ENCODE measurements at regions not wholly inside any gene's neighbourhood (a gene's known extent, or its start where the extent isn't known, plus 50 kb on each side); places are given as distances from the start of the nearest gene placed in this dataset.
"Not testable (repeated sequence)": the region's sequence is repeated elsewhere in the genome, so short reads cannot be mapped to it uniquely, and the experiment has no call there.

DNA sequence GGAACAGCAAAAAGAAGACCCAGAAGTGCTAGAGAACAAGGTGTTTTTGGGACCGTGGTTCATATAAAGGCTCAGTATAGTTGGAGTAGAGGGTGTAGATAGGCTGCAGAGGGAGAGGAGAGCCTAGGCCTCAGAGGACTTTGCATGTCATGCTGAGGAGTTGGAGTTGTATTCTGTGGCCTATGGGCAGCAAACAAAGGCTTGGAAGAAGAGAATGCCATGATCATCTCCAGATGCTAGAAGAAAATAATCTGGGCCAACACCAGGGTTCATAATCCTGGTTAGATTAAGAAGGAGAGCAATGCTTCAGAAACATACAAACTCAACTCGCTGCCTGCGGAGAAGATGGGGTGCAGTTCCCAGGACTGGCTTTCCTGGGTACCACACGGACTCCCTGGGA, 262.8 kb upstream of the USP24 start:
- DNase-seq (ENCODE audit: low read depth) = no peak

DNA sequence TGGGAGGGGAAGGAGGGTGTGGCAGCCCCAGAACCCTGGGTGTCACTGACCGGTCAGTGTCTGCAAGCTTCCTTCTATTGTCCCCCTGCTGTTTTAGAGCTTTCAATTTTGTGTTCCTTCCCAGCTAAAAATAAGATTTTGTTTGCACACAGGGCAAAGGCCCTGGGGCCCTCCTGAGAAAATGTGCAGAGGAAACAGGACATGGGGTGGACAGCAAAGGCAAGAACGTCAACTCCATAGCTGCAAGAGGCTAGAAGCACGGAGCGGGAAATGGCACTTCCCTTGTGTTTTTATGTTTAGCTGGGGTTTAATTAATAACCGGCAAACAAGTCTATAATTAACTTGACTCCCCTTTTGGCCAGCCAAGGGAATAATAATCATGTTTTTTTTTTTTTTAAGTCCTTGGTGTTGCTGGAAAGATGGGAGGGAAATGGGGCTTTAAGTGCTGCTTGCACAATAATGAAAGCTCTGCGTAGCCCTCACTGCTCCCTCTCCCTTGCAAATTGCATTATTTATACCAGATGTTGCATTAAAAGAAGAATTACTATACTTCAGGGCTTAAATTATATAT, 261.4 kb upstream of the USP24 start:
- DNase-seq (ENCODE audit: low read depth) = no peak

DNA sequence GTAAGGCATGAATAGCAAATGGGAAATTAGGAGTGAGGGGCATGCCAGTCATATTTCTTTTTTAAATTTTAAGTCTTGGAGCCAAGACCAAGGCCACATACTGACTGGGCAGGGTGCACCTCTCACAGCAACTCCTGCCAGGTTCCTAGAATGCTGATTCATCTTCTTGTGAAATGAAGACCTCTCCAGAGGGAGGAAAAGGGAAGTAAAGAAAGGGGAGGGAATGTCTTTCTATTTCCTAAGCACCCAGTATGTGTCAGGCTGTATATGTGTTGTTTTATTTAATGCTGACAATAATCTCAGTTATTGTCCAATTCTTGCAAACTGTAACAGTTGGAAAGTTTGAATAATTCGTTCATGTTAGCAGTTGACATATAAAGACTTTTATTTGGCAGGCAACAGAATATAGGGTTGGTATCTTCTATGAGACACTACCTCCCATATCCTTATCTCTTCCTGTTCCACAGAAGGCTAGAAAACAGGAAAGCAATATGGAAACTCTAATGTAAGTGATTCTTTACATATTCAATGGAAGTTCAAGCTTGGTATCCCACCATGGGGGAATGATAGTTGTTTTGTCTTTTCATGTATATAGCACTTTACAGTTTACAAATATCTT, 259.1 kb upstream of the USP24 start:
- no peak for DNase-seq (ENCODE audit: low read depth)

DNA sequence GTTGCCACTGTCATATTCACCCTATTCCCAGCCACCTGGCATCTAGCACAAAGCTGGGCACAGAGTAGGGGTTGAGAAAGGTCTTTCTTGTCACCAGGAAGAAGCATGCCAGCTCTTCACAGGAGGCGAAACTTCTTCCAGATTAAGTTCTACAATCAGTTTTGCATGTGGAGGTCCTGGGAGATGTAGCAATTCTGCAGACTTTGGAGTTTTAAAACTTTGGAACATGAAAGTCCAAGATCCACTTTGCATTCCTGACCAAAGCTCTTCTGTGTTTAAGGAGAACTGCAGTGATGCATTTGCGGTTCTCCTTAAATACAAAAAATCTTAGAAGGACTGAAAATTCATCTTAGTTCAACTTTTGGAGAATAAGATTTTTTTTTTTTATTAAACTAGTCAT, 258.5 kb upstream of the USP24 start:
- no peak for DNase-seq (ENCODE audit: low read depth)

DNA sequence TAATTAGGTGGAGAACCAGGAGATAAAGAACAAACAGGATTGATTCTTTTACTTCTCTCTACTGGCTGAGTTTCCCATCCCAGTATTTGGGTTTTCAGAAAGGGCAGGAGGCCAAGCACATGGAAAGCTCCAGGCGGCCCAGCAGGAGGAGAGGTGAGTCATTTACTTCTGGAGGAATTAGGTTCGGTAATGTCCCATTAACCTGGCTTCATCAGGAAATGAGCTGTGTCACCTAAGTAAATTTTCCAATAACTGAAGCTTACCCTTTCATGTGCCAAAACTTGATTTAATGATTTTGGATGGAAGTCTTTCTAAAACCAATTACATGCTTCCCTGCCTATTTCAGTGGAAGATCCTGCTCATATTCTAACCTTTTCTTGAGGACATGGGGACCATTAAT, 257.6 kb upstream of the USP24 start:
- peak; percentile 6 for DNase-seq (ENCODE audit: low read depth)

DNA sequence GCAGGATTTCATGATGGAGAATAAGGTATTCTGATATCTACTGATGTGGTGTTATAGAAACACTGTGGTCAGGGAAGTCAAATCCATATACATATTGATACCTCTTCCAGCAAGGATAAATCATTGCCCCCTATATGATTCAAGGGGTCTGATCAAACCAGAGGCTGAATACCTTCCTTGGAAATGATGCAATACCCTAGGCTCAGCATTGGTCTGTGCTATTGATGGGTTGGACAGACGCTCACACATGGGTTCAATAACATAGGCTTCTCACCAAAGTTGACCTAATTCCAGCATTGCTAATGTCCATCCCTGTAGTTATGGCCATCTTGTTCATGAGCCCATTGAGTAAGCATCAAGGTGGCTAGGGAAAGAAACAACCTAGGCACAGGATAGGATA, 257.0 kb upstream of the USP24 start:
- no peak for DNase-seq (ENCODE audit: low read depth)

DNA sequence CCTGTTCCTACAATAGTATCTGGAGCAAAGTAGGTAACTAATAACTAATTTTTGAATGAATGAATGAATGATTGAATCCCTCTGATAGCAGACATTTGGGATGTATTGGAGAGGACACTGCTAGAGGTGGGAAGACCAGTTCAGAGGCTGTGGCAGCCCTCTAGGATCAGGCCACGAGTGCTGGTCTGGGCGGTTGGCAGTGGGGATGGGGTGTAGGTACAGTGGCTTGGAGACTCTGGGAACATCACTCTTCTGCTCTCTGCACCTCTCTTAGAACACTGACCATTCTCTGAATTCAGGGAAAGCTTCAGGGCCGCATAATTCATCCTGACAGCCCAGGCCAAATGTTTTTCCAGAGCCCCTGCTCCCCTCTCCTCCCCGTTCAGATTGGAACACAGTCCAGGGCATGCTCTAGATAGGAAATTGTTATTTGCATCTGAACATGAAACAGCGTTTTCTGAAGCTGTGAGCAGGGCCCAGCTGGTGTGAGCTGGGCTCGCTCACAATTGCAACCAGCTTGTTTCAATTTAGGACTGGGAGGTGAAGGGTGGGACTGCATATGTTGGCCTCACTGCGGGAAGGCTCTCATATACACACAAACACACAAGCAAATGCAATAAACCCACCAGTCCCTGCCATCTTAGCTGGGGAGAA, 253.1 kb upstream of the USP24 start:
- no peak for DNase-seq (ENCODE audit: low read depth)

DNA sequence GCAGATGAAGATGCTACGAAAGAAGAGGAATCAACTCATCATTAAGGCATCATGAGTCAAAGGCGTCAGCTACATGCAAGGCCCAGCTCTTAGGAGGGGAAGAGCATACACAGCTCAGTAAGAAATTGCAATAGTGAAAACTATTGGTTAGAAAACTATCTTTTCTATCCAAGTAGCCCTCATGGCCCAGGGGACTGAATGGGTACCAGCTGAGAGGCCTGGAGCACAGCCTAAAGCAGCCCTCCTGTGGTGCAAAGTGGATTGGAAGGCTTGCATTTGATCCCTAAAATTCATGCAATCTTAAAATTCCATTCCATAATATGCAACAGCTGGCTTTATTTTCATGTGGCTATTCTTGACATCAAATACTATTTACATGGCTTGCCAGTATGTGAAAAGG, 251.8 kb upstream of the USP24 start:
- DNase-seq (ENCODE audit: low read depth) = no peak

DNA sequence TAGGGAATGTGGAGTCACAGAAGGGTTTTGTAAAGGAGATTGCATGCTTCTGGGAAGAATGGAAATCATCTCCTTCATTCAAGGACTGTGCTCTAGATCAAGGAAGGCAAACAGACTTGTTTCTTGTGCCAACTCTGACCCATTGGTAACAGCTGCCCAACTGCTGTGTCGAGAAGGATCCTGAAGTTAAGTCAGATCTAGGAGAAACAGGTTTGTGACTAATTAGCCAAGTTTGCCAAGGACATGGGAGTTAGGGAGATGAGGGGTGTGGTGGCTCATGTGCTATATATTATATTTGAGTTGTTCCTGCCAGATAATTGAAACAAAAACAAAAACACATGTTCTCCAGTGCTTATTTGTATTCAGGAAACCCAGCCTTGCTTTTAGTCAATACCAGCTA, 251.2 kb upstream of the USP24 start:
- peak; percentile 26 for DNase-seq (ENCODE audit: low read depth)

DNA sequence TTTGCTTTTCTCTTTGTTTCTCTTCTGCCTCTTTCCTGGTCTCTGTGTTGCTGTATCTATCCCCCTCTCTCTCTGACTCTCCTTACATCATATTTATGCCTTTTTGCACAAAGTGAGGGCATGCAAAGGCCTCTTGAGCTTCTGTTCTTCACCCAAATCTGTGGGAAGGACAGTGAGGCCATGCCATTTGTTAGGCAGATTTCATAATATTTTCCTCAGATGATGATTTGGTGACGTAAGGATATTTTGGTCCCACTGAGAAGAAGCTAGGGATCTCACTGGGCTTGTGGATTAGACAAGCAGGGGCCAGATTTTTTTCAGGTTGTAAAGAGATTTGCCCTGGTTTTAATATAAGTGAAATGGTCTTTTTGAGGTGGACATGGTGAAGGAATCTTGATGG, 249.4 kb upstream of the USP24 start:
- no peak for DNase-seq (ENCODE audit: low read depth)

DNA sequence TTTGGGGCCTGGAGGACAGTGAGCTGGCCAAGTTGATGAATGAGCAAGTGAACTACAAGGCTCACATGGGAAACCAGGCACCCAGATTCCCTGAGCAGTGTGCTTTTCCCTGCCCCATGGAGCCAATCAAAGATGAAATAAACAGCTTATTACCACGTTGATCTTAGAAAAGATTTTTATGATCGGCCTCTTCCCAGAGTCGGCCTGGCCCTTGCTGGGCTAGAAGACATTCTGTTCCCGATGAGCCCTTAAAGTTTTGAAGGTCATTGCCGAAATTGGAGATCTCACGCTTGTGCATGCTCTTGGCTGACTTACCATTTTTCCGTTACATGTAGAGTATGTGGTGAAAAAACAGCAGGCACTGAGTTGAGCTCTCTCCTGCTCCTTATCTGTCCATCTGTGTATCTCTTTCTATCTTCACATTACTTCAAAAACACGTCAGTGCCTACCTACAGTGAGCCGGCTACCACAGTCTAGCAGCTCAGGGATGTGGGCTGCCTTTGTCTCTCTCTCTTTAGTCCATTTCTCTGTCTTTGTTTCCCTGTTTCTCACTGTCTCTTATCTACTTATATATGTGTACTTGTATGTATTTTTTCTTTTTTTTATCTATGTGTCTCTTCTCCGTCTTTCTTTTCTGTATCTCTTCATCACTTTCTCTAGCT, 248.8 kb upstream of the USP24 start:
- no peak for DNase-seq (ENCODE audit: low read depth)

DNA sequence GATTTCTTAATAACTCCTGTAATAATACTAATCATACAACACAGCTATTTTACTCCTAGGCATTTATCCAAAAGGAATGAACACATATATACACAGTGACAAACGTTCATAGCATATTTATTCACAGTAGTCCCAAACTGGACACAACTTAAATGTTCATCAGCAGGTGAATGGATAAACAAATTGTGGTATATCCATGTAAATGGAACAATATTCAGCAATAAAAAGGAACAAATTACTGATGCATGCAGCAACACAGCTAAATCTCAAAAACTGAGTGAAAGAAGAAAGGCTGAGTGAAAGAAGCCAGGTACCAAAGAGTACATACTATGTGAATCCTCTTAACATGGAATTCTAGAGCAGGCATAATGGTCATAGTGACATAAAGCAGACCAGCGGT, 242.7 kb upstream of the USP24 start:
- no peak for DNase-seq (ENCODE audit: low read depth)

DNA sequence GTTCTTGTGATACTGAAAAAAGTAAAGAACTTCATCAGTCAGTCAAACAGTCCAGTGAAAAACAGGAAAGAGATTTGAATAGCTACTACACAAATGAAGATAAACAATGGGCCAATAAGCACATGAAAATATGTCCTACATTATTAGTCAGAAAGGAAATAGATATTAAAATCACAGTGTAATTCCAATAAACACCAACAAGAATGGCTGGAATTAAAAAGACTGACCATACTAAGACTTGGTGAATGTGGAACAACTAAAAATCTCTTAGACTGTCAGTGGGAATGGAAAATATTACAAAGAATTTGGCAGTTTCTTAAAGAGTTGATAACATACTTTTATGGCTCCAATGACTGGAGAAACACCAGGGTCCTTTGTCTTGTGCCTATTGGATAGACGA, 241.8 kb upstream of the USP24 start:
- DNase-seq (ENCODE audit: low read depth) = no peak

DNA sequence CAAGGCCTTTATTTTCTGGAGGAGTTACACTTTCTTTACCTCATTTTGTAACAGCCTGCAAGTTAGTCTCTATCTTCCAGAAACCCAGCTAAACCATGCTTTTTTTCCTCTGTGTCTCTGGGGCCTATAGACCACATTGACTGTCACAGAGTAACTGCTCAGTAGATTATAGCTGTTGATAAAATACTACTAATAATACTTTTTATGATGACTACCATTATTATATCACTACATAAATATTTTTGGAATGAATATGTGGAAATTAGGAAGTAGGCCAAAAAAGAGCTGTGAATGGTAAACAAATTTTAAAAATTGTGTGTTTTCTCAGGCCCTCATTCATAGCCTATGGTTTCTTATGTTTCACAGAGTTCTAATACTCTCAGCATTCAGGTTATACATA, 233.1 kb upstream of the USP24 start:
- DNase-seq (ENCODE audit: low read depth) = no peak

DNA sequence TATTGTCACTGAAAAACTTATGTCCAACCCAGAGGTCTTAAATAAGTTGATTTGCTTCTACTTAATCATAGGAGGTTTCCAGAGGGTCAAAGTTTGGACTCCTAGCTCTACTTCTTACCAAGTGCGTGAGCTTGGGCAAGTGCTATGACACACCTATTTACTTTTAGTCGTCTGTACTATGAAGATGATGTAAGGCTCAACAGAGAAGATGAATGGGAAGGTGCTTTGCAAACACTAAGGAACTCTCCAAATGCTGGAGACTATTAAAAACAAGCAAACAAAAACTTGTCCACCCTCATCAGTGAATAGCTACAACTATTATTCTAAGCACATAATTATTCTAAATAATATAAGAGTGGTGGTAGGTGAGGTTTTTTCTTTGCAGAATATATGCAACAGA, 232.3 kb upstream of the USP24 start:
- no peak for DNase-seq (ENCODE audit: low read depth)

DNA sequence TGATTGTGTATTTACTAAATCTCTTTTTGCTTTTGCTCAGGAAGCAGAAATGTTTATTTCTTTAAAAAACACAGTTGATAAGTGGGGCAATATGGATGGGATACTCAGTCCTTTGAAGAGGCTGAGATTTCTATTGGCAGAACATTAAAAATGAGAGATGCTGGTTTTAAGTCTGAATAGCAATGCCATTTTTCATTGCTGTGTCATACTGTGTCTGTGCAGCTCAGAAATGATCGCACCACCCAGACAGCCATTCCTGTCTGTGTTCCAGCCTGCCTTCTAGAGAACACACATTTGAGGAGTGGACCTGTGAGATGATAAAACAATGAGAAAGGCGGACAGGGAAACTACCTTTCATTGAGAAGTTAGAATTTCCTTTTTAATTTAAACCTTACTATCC, 231.2 kb upstream of the USP24 start:
- DNase-seq (ENCODE audit: low read depth) = no peak

DNA sequence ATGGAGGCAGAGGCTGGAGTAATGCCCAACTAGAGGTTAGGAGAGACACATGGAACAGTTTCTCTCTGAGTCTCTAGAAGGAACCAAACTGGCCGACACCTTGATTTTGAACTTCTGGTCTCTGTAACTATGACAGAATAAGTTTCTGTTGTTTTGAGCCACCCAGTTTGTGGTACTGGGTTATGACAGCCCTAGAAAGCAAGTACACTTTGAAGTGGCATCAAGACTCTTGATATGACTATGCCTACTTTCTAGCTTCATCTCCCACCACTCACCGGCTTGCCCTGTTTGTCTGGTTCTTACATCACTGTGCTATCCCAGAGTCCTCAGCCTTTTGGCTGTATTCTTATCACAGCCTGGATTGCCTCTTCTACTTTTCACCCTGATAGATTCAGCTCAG, 230.3 kb upstream of the USP24 start:
- DNase-seq (ENCODE audit: low read depth) = no peak

DNA sequence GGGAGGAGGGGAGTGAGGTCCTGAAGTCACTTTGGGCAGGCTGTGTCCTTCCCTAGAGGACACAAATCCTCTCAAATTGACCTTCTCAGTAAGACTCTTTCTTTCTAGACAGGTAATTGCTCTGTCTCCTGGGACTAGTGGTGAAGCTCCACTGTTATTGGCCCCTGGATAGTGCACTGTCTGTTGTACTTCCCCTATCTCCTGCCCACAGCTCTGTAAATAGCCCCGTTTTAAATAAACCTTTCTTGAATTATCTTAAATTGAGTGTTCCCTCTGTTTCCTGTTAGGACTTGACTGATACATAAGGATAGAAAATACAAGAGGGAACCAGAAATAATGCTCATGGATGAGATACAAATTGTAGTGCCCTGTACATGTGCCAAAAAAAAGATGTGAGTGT, 229.5 kb upstream of the USP24 start:
- DNase-seq (ENCODE audit: low read depth) = no peak

DNA sequence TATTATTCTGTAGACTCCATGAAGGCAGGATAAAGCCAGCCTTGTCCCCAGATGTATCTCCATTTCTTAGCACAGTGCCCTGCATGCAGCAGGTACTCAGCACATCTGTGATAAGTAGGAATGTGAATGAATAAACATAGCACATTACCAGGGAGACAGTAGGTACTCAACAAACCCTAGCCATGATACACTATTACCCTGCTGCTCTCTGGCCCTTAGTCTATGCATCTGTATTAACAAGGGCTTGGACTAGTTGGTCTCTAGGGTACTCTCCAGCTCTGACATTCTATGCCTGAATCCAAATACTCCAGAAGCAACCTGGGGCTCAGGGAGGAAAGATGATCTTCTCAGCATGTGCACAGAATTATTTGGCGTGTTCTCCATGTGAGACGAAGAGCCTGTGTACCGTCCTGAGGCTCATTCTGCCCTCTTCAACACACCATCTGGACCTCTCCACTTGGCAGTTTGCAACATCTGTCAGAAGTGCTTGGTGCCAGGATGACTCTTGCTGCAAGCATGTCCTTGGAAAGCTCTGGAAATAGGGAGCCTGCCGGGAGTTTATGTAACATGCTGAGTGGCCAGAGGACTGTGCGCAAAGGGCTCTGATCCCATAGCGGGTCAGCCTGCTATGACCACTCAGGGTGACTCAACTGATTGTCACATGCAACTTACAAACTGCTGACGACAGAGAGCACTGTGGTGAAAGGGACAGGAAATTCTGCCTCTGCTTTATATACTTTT, 228.2 kb upstream of the USP24 start:
- peak; percentile 94 for DNase-seq (ENCODE audit: low read depth)

DNA sequence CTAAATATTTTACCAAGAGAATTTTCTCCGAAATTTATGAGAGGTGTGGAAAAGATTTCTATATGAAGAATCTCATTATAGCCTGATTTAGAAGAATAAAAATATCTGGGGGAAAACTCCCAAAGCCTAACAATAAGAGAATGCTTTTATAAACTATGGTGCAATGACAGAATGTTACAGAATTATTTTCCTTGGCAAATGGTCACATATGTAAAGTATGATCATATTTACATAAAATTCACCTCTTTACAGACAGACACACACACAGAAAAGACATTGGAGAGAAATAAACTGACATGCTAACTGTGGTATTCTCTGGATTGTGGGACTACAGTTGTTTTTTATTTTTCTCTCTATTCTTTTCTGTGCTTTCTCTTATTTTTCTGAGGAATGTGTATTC, 226.3 kb upstream of the USP24 start:
- DNase-seq (ENCODE audit: low read depth) = no peak

DNA sequence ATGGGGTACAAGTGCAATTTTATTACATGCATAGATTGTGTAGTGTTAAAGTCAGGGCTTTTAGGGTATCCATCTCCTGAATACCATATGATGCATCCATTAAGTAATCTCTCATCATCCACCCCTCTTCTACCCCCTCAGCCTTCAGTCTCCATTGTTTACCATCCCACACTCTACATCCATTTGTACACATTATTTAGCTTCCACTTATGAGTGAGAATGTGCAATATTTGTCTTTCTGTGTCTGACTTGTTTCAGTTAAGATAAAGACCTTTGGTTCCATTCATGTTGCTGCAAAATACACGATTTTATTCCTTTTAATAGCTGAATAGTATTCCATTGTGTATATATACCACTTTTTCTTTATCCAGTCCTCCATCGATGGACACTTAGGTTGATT, 222.5 kb upstream of the USP24 start:
- no peak for DNase-seq (ENCODE audit: low read depth)

DNA sequence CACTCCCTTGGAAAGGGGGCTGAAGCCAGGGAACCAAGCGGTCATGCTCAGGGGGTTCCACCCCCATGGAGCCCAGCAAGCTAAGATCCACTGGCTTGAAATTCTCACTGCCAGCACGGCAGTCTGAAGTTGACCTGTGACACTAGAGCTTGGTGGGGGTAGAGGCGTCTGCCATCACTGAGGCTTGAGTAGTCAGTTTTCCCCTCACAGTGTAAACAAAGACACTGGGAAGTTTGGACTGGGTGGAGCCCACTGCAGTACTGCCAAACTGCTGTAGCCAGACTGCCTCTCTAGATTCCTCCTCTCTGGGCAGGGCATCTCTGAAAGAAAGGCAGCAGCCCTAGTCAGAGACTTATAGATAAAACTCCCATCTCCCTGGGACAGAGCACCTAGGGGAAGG, 215.6 kb upstream of the USP24 start:
- not testable (repeated sequence) for DNase-seq (ENCODE audit: low read depth)
